Ascending aorta (tissue), 2 donors: ENCODE measurements at regions not wholly inside any gene's neighbourhood (a gene's known extent, or its start where the extent isn't known, plus 50 kb on each side); places are given as distances from the start of the nearest gene placed in this dataset.

Experiments used
- DNase-seq, 2 donors: peaks; one replicate each; pipeline ENCODE4 v3.0.0-alpha.2; 2019; ENCODE audit warnings: low spot score in 2 of 2
- H3K27ac ChIP-seq, 2 donors: fragments of 200-600 bp; sonication (generic); one replicate each; pipeline ENCODE4 v1.5.1; 2016 to 2017; ENCODE audit warnings: mild to moderate bottlenecking in 1 of 2
- H3K27me3 ChIP-seq: fragments of 200-600 bp; sonication (generic); one replicate; pipeline ENCODE4 v1.5.1; 2017
- H3K36me3 ChIP-seq, 2 donors: fragments of 200-600 bp; sonication (generic); one replicate each; pipeline ENCODE4 v1.5.1; 2016
- H3K4me1 ChIP-seq, 2 donors: fragments of 200-600 bp; sonication (generic); one replicate each; pipeline ENCODE4 v1.5.1; 2016 to 2017; ENCODE audit warnings: mild to moderate bottlenecking in 1 of 2
- H3K4me3 ChIP-seq, 2 donors: fragments of 200-600 bp; sonication (generic); one replicate each; pipeline ENCODE4 v1.5.1; 2016 to 2017; ENCODE audit warnings: mild to moderate bottlenecking in 1 of 2
- H3K9me3 ChIP-seq, 2 donors: fragments of 200-600 bp; sonication (generic); one replicate each; pipeline ENCODE4 v1.5.1; 2016
- CTCF ChIP-seq, 3 experiments: fragments of 200-600 bp in 2 of 3; fragments of 450-650 bp in 1 of 3; sonication (generic) in 2 of 3; IDR thresholded peaks; one replicate each; pipeline ENCODE4 v1.5.1; 2016 to 2019; ENCODE audit warnings: antibody characterized with exemption in 3 of 3, mild to moderate bottlenecking in 1 of 3, moderate library complexity in 1 of 3
- intact Hi-C: fragments of 100-400 bp; cut with DNase I; formaldehyde crosslinking; loops from one replicate; pipeline ENCODE4 v1.15.1; 2023

GRCh38 chr3:146894406-146894805, 289.3 kb upstream of the PLSCR5 start:
- H3K4me1 ChIP-seq = no peaks in the 10 kb centered on the region
- TF ChIP-seq CTCF (IDR thresholded peaks at IDR 0.05) = no peak
- H3K9me3 ChIP-seq = no peaks in the 10 kb centered on the region
- H3K4me3 ChIP-seq = no peak overlapping the region
- H3K27ac ChIP-seq = no peak overlapping the region
- H3K27me3 ChIP-seq = no peaks in the 10 kb centered on the region
- intact Hi-C loops = no loop called here
- DNase-seq = no peak
- H3K36me3 ChIP-seq = no peaks in the 10 kb centered on the region

- intact Hi-C loops = no loop called here
- Histone ChIP-seq H3K36me3 (no peaks in the 10 kb centered on the region), H3K9me3 (no peaks in the 10 kb centered on the region), H3K27ac (no peak overlapping the region), H3K4me1 (no peaks in the 10 kb centered on the region), H3K27me3 (no peaks in the 10 kb centered on the region), H3K4me3 (no peak overlapping the region)
- no peak for DNase-seq
- TF ChIP-seq CTCF (IDR thresholded peaks at IDR 0.05) = no peak
These were observed 286.9 kb upstream of the PLSCR5 start for GRCh38 chr3:146892041-146892440.

GRCh38 chr3:146889626-146890025, 284.5 kb upstream of the PLSCR5 start:
- Histone ChIP-seq H3K27ac (no peak overlapping the region), H3K36me3 (no peaks in the 10 kb centered on the region), H3K4me3 (no peak overlapping the region), H3K27me3 (no peaks in the 10 kb centered on the region), H3K9me3 (no peaks in the 10 kb centered on the region), H3K4me1 (no peaks in the 10 kb centered on the region)
- no peak for TF ChIP-seq CTCF (IDR thresholded peaks at IDR 0.05)
- intact Hi-C loops = no loop called here
- no peak for DNase-seq

GRCh38 chr3:146888176-146888575, 283.0 kb upstream of the PLSCR5 start:
- no peak overlapping the region for H3K27ac ChIP-seq
- no peaks in the 10 kb centered on the region for H3K36me3 ChIP-seq
- no peaks in the 10 kb centered on the region for H3K9me3 ChIP-seq
- no peak for TF ChIP-seq CTCF (IDR thresholded peaks at IDR 0.05)
- intact Hi-C loops = no loop called here
- no peak for DNase-seq
- no peaks in the 10 kb centered on the region for H3K27me3 ChIP-seq
- H3K4me1 ChIP-seq = no peaks in the 10 kb centered on the region
- H3K4me3 ChIP-seq = no peak overlapping the region

GRCh38 chr3:146884721-146885120, 279.6 kb upstream of the PLSCR5 start:
- Histone ChIP-seq H3K4me3 (no peak overlapping the region), H3K4me1 (no peaks in the 10 kb centered on the region), H3K27me3 (no peaks in the 10 kb centered on the region), H3K27ac (no peak overlapping the region), H3K9me3 (no peaks in the 10 kb centered on the region), H3K36me3 (no peaks in the 10 kb centered on the region)
- TF ChIP-seq CTCF (IDR thresholded peaks at IDR 0.05) = no peak
- no peak for DNase-seq
- intact Hi-C loops = no loop called here

GRCh38 chr3:146884296-146884695, 279.1 kb upstream of the PLSCR5 start:
- H3K4me3 ChIP-seq = no peak overlapping the region
- H3K4me1 ChIP-seq = no peaks in the 10 kb centered on the region
- TF ChIP-seq CTCF (IDR thresholded peaks at IDR 0.05) = no peak
- H3K36me3 ChIP-seq = no peaks in the 10 kb centered on the region
- intact Hi-C loops = no loop called here
- H3K27me3 ChIP-seq = no peaks in the 10 kb centered on the region
- no peak for DNase-seq
- H3K9me3 ChIP-seq = no peaks in the 10 kb centered on the region
- no peak overlapping the region for H3K27ac ChIP-seq
